Activated naive CD8-positive, alpha-beta T cell treated with anti-CD3 and anti-CD28 coated beads, Interleukin-2, amount 50 U/mL, for 16 hours (primary cell): ENCODE measurements at regions not wholly inside any gene's neighbourhood (a gene's known extent, or its start where the extent isn't known, plus 50 kb on each side); places are given as distances from the start of the nearest gene placed in this dataset.

ENCODE experiments used
- DNase-seq: peaks from one replicate; pipeline ENCODE4 v3.0.0-alpha.2; 2020; ENCODE audit warnings: low read depth, low spot score

DNA sequence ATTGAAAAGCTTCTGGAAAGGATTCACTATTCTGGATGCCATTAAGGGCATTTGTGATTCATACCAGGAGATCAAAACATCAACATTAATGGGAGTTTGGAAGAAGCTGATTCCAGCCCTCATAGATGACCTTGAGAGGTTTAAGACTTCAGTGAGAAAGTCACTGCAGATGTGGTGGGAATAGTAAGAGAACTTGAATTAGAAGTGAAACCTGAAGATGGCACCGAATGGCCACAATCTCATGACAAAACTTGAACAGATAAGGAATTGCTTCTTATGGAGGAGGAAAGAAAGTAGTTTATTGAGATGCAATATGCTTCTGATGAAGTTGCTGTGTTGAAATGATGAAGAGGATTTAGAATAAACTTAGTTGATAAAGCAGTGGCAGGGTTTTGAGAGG lies 254.6 kb upstream of the SLC24A2 start:
- no peak for DNase-seq

- DNase-seq = no peak
These were observed 254.2 kb upstream of the SLC24A2 start for GRCh38 chr9:20043035-20043434.

- DNase-seq = no peak
These were observed 253.4 kb upstream of the SLC24A2 start for GRCh38 chr9:20042128-20042711.

GRCh38 chr9:20041697-20042081 lies 252.9 kb upstream of the SLC24A2 start:
- no peak for DNase-seq

DNA sequence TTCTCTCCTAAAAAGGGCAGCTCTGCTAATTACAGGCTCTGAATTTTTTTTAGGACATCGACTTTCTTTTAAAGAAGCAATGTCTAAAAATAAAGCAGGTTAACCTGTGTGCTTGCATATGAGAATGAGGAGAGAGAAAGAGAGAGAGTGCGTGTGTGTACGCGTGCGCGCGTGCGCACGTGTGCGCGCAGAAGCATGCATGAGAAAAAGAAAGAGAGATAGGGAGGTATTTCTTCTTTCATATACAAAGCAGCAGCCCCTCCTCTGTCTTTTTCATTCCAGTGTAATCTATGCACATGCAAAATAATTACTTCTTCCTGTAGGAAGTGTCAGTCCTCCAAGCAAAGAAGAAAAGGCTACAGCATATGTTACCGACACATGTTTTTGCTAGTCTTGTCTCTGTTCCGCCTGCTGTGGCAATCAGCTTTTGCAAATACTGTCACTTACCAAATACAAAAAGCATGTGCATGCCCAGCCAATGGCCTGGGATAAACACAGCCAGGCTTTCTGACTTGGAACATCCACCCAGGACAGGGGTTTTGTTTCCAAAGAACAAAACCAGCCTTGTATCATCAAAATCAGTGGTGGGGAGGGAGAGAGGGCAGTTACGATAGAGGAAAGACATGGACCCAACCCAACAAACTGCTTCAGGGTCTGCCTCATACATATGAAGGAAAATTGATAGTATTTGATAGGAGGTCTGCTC lies 252.3 kb upstream of the SLC24A2 start:
- DNase-seq = no peak

DNA sequence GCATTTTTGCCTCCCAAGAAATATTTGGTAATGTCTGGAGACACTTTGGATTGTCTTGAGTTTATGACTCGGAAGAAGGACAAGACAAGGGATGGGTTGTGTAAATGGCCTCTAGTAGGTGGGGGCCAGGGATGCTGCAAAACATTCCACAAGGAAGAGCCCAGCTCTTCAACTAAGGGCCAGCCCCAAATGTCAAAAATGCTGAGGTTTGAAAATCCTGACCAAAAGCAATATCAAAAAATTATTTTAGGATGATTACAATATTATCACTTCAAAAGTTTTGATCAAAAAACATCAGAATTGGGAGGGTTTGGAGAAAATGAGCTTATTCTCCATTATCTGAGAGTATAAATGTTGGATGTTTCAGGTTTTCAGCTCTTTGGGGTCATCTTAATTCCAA lies 248.9 kb upstream of the SLC24A2 start:
- DNase-seq = no peak

DNA sequence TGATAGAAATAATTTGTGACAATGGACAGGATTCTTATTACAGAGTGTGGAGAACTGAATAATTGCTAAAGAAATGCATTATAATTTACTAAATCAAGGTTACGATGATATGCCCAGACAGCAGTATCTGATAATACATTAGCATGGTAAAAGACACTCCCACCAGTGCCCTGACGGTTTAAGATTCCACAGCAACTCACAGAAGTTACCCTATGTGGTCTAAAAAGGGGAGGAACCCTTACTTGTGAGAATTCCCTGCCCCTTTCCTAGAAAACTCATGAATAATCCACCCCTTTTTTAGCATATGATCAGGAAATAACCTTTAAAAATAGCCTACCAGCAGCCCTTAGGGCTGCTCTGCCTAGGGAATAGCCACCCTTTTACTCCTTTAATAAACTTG lies 244.7 kb upstream of the SLC24A2 start:
- no peak for DNase-seq

DNA sequence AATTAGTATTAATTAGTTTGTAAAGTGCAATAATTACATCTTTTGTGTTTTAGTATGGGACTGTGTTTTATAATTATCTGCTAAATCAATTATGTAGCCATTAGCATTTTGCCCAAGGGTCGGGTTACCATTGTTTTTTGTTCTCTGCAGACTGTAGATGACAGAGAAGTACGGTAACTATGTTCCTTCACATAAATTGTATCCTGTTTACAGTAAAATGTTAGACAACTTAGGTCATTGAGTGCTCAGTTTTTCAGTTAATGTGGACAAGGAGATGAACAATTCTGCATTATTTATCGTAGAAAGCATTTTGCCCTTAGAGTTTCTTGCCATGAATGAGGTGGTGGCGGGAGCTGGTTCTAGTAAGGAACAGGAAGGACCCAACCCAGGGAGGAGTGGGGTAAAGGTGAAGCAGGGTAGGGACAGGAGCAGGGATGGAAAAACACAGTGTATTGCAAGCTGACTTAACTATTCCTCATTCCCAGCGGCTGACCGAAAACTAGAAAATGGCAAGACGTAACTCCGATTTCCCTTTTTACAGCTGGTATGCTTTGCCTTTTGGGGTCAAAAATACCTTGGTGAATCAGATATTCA lies 243.7 kb upstream of the SLC24A2 start:
- DNase-seq = no peak

GRCh38 chr9:20031836-20032235 lies 243.0 kb upstream of the SLC24A2 start:
- no peak for DNase-seq

GRCh38 chr9:20030671-20031070 lies 241.8 kb upstream of the SLC24A2 start:
- no peak for DNase-seq

- DNase-seq = no peak
These were observed 241.4 kb upstream of the SLC24A2 start for GRCh38 chr9:20030221-20030620.

DNA sequence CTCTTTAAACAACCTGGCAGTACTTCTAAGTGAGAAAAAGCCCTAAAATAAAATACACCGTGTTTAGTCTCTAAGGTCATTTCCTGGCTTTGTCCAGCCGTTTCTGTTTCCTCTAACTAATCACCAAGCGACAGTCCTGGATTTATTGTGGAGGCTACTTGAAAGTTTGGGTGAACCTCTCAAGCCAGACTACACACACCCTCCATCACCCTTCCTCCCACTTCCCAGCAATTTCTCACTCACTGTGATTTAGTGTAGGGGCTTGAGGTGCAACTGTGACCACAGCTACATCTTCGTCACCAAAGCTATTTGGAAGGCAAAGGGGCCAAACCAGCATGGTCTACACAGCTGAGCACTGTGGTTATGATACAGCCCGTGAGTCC lies 240.0 kb upstream of the SLC24A2 start:
- no peak for DNase-seq

DNA sequence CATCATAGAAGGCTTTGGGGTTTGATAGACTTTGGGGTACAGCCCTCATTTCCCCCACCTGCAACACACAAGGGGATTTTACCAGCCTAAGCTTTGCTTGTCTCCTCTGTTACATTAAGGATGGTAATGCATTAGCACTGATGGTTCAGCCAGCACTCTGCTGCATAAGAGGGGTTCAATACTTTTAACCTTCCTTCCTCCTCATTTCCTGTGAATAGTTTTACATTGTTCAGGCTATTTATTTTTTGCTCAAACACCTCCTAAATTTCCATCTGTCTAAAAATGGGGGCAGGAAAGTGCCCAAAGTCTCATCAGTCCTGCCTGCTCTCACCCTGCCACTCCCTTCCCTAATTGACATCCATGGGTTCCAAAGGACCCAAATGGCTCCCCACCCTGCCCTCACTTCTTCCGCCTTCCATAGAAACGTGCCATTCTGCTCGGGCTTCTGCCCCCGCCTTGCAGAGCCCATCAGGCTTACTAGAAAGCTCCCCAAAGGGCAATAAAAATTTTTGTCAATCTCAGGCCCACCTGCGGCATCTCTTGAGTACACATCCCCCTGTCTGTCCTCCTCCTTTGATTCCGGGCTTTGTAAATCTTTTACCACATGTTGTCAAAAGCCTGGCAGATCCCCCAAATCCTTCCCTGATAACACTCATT lies 239.5 kb upstream of the SLC24A2 start:
- no peak for DNase-seq

DNA sequence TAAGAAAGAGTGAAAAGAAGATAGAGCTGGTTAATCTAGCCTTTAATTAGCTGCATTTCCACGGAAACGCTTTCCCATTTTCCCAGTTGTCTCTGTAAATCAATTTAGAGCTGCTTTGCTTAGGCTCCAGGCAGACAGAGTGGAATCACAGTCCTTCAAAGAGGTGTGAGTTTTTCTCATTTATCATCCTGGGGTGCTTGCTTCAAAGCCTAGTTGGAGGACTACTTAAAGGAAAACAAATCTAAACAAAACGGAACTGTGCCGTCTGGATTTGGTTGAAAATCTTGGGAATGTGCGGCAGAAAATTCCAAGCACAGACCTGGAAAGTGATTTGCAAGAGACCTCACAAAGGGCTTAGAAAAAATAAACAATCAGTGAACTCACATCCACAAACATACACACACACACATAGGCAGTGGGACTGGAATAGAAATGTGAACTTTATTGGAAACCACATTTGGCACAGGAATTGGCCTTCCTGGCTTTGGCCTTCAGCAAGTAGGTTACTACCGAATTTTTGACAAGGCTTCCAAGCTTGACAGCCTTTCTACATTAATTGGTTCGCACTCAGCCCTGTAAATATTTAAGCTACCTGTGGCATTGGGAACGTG lies 235.2 kb upstream of the SLC24A2 start:
- no peak for DNase-seq

DNA sequence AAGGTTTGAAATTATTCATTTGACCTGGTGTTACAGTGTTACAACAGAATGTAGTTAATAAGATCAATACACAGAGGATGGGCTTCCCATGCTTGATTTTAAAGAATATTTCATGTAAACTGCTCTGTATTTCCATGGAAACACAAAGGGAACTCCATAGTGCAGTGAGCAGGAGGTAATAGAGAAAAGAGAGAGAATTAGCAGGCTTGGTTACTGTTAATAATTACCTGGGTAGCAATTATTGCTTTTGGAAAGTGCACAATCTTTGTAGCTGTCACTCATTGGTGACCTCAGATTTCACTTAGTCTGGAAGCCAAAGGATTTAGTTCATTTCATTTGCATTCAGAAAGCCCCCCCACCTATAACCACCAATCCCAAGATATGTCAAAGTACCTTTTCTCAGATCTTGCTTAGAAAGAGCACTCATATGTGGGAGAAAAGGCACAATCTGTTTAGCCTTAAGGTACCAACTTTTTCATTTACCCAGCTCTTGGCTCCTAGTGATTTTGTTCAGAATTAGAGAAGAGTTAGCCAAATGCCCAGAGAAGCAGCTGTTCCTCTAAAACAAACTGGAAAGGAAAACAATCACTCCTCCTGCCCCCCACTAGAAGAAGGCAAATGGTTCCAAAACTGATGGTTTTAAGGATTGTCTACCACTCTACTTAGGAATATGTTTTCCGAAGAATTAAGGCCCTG lies 234.5 kb upstream of the SLC24A2 start:
- no peak for DNase-seq

DNA sequence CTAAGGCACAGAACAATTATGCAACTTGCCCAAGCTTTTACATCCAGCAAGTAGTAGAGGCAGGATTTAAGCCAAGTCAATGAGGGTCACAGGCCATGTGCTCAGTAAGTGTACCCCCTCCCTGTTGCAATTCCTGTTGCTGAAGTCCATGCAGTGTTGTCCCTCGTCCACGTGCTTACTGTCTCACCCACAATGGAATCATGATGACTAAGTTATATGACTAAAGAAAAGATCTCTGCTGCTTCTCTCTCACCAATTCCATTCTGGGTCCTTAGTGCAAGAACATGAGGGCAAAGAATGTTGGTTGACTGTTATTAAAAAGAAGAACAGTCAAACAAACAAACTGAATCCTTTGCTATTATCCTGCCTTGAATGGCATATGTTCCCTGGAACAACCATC lies 233.6 kb upstream of the SLC24A2 start:
- DNase-seq = no peak

DNA sequence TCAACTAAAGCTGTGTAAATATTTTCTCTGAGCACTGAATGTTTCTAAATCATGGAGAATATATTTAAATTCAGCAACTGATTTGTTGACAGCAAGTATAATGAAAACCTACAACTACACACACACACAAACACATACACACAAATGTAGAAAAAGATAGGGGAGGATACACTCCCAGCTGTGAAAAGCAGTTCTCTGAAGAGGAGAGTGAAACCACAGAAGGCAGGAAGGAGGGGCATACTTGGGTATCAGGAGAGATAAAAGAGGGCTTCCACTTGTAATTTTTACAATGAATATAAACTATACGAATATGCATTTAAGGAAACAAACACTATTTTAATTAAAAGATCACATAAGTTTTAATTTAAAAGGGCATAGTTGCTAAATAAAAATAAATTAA lies 227.8 kb upstream of the SLC24A2 start:
- no peak for DNase-seq

DNA sequence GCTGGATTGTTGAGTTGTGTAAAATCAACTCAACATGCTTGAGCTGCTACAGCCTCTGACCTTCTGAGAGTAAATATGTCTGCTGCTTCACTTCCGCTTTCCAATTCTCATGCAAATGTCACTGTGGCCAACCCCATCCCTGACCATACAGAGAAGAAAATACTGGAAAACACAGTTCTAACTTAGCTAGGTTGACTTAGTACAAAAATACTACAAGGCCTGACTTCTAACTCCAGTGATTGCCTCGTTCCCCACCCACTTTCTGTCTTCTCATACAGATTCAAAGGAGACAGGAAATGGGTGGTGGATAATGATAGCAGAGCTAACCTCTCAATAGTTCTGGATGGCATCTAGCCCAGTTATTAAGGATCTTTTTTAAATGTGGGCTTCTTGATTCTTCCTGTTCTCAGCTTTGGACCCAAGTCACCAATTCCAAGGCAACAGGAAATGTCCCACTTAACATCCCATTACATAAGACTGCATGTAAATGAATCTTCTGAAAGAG lies 226.6 kb upstream of the SLC24A2 start:
- DNase-seq = no peak

- no peak for DNase-seq
These were observed 225.3 kb upstream of the SLC24A2 start for GRCh38 chr9:20014168-20014567.

DNA sequence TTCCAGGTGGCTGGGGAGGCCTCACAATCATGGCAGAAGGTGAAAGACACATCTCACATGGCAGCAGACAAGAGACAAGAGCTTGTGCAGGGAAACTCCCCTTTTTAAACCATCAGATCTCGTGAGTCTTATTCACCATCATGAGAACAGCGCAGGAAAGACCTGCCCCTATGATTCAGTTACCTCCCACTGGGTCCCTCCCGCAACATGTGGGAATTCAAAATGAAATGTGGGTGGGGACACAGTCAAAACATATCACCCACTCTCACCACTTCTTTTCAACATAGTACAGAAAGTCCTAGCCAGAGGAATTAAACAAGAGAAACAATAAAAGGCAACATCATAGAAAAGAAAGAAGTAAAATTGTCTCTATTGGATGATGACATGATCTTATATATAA lies 223.4 kb upstream of the SLC24A2 start:
- no peak for DNase-seq

- DNase-seq = no peak
These were observed 220.8 kb upstream of the SLC24A2 start for GRCh38 chr9:20009606-20010005.

- DNase-seq = no peak
These were observed 213.2 kb upstream of the SLC24A2 start for GRCh38 chr9:20002011-20002410.
